DMS53 treated with DMSO at 0.1 percent for 48 hours (cell line): ENCODE measurements at regions not wholly inside any gene's neighbourhood (a gene's known extent, or its start where the extent isn't known, plus 50 kb on each side); places are given as distances from the start of the nearest gene placed in this dataset.
"Not testable (repeated sequence)": the region's sequence is repeated elsewhere in the genome, so short reads cannot be mapped to it uniquely, and the experiment has no call there.

Source experiments
- DNase-seq: peaks from one replicate; lab custom pipeline; 2025; ENCODE audit not compliant: unreplicated experiment; lab: John Stamatoyannopoulos, UW

GRCh38 chr1:234827656-234828055, 217.7 kb upstream of the IRF2BP2 start:
- DNase-seq: no peak

- no peak for DNase-seq
These were observed 217.2 kb upstream of the IRF2BP2 start for GRCh38 chr1:234827181-234827580.

- DNase-seq: no peak
These were observed 216.4 kb upstream of the IRF2BP2 start for GRCh38 chr1:234826352-234826751.

- DNase-seq: no peak
These were observed 215.7 kb upstream of the IRF2BP2 start for GRCh38 chr1:234825498-234826165.

GRCh38 chr1:234824836-234825235, 214.9 kb upstream of the IRF2BP2 start:
- not testable (repeated sequence) for DNase-seq

GRCh38 chr1:234823191-234824176, 213.5 kb upstream of the IRF2BP2 start:
- DNase-seq: no peak

GRCh38 chr1:234821840-234822239, 211.9 kb upstream of the IRF2BP2 start:
- no peak for DNase-seq

- no peak for DNase-seq
These were observed 210.6 kb upstream of the IRF2BP2 start for GRCh38 chr1:234820597-234820996.

- DNase-seq: not testable (repeated sequence)
These were observed 209.9 kb upstream of the IRF2BP2 start for GRCh38 chr1:234819845-234820244.

GRCh38 chr1:234818040-234818387, 208.0 kb upstream of the IRF2BP2 start:
- not testable (repeated sequence) for DNase-seq

- DNase-seq: peak; percentile 83
These were observed 207.5 kb upstream of the IRF2BP2 start for GRCh38 chr1:234817313-234818039.

- not testable (repeated sequence) for DNase-seq
These were observed 206.9 kb upstream of the IRF2BP2 start for GRCh38 chr1:234816864-234817263.

- not testable (repeated sequence) for DNase-seq
These were observed 206.3 kb upstream of the IRF2BP2 start for GRCh38 chr1:234816186-234816851.

GRCh38 chr1:234815295-234815815, 205.4 kb upstream of the IRF2BP2 start:
- DNase-seq: not testable (repeated sequence)

- DNase-seq: not testable (repeated sequence)
These were observed 204.3 kb upstream of the IRF2BP2 start for GRCh38 chr1:234814235-234814634.

- DNase-seq: peak; percentile 26
These were observed 201.8 kb upstream of the IRF2BP2 start for GRCh38 chr1:234811824-234812223.

GRCh38 chr1:234810726-234811125, 200.7 kb upstream of the IRF2BP2 start:
- DNase-seq: not testable (repeated sequence)

- DNase-seq: not testable (repeated sequence)
These were observed 199.9 kb upstream of the IRF2BP2 start for GRCh38 chr1:234809854-234810245.

GRCh38 chr1:234808943-234809853, 199.2 kb upstream of the IRF2BP2 start:
- not testable (repeated sequence) for DNase-seq
